KBM-7 (cell line): ENCODE measurements at regions not wholly inside any gene's neighbourhood (a gene's known extent, or its start where the extent isn't known, plus 50 kb on each side); places are given as distances from the start of the nearest gene placed in this dataset.
"Not testable (repeated sequence)": the region's sequence is repeated elsewhere in the genome, so short reads cannot be mapped to it uniquely, and the experiment has no call there.

ENCODE experiments used
- DNase-seq: peaks from one replicate; pipeline ENCODE4 v3.0.0-alpha.2; 2015
- in situ Hi-C: fragments of 300-500 bp; cut with MboI; formaldehyde crosslinking; loops from 2 replicates; pipeline ENCODE4 v1.14.3; 2020; ENCODE audit warnings: low sequenced_read_pairs, low pct_unique_long_range_greater_than_20kb, mixed read lengths

- DNase-seq, in situ Hi-C loops: not testable (repeated sequence)
Measured at GRCh38 chr2:189351933-189352332, 89.3 kb upstream of the WDR75 start.

DNA sequence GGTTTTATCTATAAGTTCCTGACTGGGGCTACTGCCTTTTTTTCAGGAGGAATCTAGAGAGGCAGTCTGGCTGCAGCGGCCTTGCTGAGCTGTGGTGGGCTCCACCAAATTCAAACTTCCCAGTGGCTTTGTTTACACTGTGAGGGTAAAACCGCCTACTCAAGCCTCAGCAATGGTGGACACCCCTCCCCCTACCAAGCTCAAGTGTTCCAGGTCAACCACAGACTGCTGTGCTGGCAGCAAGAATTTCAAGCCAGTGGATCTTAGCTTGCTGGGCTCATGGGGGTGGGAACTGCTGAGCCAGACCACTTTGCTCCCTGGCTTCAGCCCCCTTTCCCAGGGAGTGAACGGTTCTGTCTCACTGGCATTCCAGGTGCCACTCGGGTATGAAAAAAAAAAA, 83.9 kb upstream of the WDR75 start:
- DNase-seq: not testable (repeated sequence)

GRCh38 chr2:189360861-189361260, 80.4 kb upstream of the WDR75 start:
- DNase-seq: no peak
- in situ Hi-C loops: no loop called here

More for the DNA sequence above, 83.9 kb upstream of the WDR75 start:
- in situ Hi-C loops: not testable (repeated sequence)

GRCh38 chr2:189362283-189362682, 79.0 kb upstream of the WDR75 start:
- DNase-seq: no peak
- in situ Hi-C loops: no loop called here

GRCh38 chr2:189363559-189363958, 77.7 kb upstream of the WDR75 start:
- DNase-seq: no peak
- in situ Hi-C loops: no loop called here

GRCh38 chr2:189364607-189365006, 76.7 kb upstream of the WDR75 start:
- no peak for DNase-seq
- in situ Hi-C loops: no loop called here

DNA sequence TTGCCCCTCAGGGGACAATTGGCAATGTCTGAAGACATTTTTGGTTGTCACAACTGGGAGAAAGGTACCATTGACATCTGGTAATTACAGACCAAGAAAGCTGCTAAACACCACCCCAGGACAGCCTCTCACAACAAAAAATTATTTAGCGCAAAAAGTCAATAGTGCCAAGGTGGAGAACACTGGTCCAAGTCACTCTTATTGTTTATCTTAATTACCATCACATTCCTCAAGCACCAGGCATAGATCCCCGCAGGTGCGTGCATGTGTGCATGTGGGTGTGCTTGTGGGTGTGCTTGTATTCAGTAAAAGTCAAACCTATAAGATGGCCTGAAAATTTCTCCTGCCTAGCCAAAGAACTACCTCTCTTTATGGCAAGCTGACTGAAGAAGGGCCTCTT, 74.9 kb upstream of the WDR75 start:
- DNase-seq: no peak
- in situ Hi-C loops: no loop called here

GRCh38 chr2:189367343-189367742, 73.9 kb upstream of the WDR75 start:
- in situ Hi-C loops: no loop called here
- DNase-seq: no peak

GRCh38 chr2:189369566-189369965, 71.7 kb upstream of the WDR75 start:
- DNase-seq: no peak
- in situ Hi-C loops: no loop called here

DNA sequence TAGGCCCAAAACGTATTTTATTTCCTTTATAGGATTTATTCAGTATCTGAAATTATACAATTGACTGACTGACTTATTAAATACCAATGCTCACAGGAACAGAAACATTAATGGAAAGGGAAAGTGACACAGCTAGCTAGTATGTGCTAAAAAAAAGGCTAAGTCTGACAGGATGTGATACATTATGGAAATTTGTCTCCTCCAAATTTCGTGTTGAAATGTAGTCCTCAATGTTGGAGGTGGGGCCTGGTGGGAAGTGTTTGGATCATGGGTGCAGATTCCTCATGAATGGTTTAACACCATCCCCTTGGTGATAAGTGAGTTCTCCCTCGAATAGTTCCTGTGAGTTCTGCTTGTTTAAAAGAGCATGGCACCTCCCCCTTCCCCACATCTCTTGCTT, 70.6 kb upstream of the WDR75 start:
- in situ Hi-C loops: no loop called here

GRCh38 chr2:189372688-189373257, 68.5 kb upstream of the WDR75 start:
- no peak for DNase-seq
- in situ Hi-C loops: no loop called here

More for the DNA sequence above, 70.6 kb upstream of the WDR75 start:
- DNase-seq: no peak

- no peak for DNase-seq
- in situ Hi-C loops: no loop called here
Measured at GRCh38 chr2:189374481-189374880, 66.8 kb upstream of the WDR75 start.

DNA sequence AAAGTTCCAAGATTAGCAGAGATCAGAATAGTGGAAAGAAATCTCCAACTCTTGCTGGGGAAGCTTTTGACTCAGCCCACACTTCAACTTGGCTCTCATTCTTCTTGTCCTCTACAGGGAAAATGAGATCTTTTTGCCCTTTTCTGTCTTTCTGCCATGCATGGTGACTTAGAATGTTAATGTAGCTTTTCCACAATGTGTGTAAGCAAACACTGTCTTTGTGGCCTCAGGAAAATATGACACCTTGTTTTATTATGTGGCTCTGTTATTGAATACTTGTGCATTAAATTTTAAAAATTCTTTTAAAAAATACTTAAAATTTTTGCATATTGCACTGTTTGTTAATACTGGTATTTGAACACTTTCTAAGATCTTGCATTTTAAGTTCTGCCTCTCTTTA, 65.4 kb upstream of the WDR75 start:
- in situ Hi-C loops: no loop called here
- no peak for DNase-seq

GRCh38 chr2:189379287-189379630, 62.0 kb upstream of the WDR75 start:
- in situ Hi-C loops: no loop called here
- DNase-seq: no peak

DNA sequence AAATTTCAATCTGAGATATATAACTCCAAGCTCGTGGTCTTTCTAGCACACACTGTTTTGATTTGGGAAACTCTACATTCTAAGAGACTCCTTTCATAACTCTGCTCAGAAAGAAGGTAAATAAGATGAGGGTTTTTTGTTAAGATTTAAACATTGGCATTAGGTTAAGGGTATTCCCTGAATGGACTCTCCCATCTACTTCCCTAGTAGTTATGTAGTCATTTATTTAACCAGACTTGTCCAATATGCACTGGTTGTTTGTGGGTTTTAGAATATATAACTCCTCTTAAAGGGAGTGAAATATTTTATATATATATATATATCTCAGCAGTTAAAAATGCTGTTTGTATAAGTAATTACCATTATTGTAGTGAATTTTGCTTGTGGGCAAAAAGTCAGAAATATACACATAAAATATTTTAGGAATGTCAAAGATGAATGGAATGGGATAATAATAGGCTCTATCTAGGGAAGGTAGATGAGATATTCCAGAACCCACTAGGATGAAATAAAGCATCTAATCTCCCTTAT, 61.5 kb upstream of the WDR75 start:
- no peak for DNase-seq
- in situ Hi-C loops: no loop called here

- in situ Hi-C loops: no loop called here
Measured at GRCh38 chr2:189382668-189383067, 58.6 kb upstream of the WDR75 start.

DNA sequence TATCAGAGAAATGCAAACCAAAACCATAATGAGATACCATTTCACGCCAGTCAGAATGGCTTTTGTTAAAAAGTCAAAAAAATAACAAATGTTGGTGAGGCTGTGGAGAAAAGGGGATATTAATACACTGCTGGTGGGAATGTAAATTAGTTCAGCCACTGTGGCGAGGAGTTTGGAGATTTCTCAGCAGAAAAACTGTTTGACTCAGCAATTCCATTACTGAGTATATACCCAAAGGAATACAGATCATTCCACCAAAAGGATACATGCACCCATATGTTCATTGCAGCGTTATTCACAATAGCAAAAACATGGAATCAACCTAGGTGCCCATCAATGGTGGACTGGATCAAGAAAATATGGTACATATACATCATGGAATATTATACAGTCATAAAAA, 54.5 kb upstream of the WDR75 start:
- in situ Hi-C loops: no loop called here
- DNase-seq: no peak

More at GRCh38 chr2:189382668-189383067, 58.6 kb upstream of the WDR75 start:
- no peak for DNase-seq

DNA sequence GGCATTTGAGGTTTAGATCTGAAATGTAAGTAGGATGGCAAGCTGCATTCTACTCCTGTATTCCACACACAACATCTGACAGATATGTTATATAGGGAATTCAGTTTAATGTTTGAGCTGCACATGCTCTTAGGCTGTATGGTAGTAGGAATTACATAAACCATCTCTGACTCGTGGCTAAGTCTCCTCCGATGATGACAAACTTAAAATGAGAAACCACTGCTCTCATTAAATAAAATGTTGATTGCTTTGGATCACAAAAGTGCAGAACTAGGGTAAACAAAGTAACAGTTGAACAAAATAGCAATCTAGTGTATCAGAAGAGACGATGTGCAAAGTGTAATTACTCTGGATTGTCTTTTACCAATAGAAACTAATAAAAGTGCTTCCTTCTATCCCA, 50.1 kb upstream of the WDR75 start:
- in situ Hi-C loops: no loop called here
- no peak for DNase-seq
